WI38 (cell line): ENCODE measurements at regions not wholly inside any gene's neighbourhood (a gene's known extent, or its start where the extent isn't known, plus 50 kb on each side); places are given as distances from the start of the nearest gene placed in this dataset.

Experiments
- H3K4me3 ChIP-seq: 2 replicates; pipeline ENCODE4 v1.5.1; 2011; ENCODE audit warnings: low read depth, mild to moderate bottlenecking, control low read depth, low read length
- TF ChIP-seq, protein P1 (sequence below): IDR thresholded peaks from 2 replicates; pipeline ENCODE4 v1.5.1; 2012; ENCODE audit warnings: low read depth, mild to moderate bottlenecking, control low read depth, low read length

DNA sequence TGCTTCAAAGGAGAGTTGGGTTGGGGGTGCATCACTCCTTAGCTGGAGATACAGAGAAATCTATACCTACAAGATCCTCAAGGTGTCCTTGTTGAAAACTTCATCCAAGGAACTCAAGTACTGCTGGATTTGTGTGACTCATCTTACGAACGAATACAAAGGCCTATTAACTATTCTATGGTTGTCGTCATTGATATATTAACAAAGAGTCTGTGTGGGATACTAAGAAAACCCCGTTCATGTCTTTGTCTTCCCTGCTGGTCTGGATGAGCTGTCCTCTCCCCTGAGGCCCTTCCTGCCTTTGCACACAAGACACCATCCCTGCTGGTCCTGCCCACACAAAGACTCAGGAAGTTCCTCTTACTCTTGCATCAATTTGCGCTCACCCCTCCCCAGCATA, 54.9 kb upstream of the IRF2 start:
- H3K4me3 ChIP-seq, result no peak overlapping the region

DNA sequence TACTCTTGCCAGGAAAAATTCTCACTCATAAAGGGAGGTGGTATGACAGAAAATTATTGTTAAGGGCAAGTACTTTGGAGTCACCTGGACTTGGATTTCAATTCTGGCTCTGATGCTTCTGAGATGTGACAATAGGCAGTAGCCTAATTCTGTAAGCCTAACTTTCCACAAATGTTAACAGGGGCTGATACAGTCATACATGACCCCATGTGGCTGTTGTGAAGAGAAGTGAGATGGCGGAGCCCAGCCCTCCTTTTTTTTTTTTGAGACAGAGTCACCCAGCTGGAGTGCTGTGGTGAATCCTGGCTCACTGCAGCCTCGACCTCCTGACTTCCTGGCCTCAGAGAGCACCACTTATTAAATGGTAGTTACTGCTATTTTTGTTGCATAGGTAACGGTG, 54.4 kb upstream of the IRF2 start:
- no peak overlapping the region for H3K4me3 ChIP-seq
- TF ChIP-seq, protein P1, sequence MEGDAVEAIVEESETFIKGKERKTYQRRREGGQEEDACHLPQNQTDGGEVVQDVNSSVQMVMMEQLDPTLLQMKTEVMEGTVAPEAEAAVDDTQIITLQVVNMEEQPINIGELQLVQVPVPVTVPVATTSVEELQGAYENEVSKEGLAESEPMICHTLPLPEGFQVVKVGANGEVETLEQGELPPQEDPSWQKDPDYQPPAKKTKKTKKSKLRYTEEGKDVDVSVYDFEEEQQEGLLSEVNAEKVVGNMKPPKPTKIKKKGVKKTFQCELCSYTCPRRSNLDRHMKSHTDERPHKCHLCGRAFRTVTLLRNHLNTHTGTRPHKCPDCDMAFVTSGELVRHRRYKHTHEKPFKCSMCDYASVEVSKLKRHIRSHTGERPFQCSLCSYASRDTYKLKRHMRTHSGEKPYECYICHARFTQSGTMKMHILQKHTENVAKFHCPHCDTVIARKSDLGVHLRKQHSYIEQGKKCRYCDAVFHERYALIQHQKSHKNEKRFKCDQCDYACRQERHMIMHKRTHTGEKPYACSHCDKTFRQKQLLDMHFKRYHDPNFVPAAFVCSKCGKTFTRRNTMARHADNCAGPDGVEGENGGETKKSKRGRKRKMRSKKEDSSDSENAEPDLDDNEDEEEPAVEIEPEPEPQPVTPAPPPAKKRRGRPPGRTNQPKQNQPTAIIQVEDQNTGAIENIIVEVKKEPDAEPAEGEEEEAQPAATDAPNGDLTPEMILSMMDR, result no peak

More for the DNA sequence above, 54.9 kb upstream of the IRF2 start:
- TF ChIP-seq, protein P1, result no peak

DNA sequence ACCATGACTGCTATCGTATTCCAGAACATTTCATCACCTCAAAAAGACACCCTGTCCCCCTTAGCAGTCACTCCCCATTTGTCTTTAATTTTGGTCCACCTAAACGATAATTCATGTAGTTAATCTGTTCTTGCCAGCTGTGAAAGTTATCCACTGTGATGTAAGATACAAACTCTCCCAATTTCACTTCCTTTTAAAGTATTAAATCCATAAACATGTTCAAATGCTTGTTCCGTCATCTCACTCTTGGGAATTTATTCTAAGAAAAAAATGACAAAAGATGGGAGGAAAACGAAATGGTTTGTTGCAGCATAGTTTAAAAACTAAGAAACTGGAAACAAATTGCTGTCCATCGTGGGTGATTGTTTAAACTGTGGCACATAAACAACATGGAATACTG, 53.7 kb upstream of the IRF2 start:
- no peak overlapping the region for H3K4me3 ChIP-seq
- TF ChIP-seq, protein P1, result no peak

DNA sequence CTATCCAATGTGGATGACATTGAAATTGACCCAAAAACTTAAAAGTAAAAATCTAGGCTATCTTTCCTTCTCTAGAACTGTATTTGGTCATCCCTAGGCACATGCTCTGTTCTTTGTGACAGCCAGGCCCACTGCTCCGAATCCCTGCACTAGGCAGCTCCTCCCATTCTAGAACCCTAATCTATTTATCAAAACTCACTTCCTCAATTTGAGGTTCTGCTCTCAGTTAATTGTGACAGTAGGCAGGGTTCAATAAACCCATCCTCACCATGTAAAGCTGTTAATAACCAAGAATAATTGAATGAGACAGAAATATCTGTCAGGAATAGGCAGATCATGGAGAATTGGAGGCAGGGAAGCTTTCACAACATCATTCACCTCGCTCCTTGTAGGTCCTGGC, 51.9 kb upstream of the IRF2 start:
- H3K4me3 ChIP-seq, result no peak overlapping the region
- TF ChIP-seq, protein P1, result no peak
